Femur (tissue), 1 donor: ENCODE measurements at regions not wholly inside any gene's neighbourhood (a gene's known extent, or its start where the extent isn't known, plus 50 kb on each side); places are given as distances from the start of the nearest gene placed in this dataset.
"Not testable (repeated sequence)": the region's sequence is repeated elsewhere in the genome, so short reads cannot be mapped to it uniquely, and the experiment has no call there.

ENCODE experiments used
- DNase-seq: peaks from one replicate; pipeline ENCODE4 v3.0.0-alpha.2; 2017

- DNase-seq: no peak
These were observed 504.1 kb downstream of the NTRK3 start for GRCh38 chr15:87752250-87752951.

GRCh38 chr15:87748483-87748882 lies 508.1 kb downstream of the NTRK3 start:
- DNase-seq: no peak

GRCh38 chr15:87747087-87747486 lies 509.5 kb downstream of the NTRK3 start:
- DNase-seq: no peak

GRCh38 chr15:87746333-87746732 lies 510.2 kb downstream of the NTRK3 start:
- DNase-seq: no peak

- DNase-seq: no peak
These were observed 511.7 kb downstream of the NTRK3 start for GRCh38 chr15:87744815-87745214.

- DNase-seq: no peak
These were observed 513.0 kb downstream of the NTRK3 start for GRCh38 chr15:87743562-87743961.

- DNase-seq: no peak
These were observed 515.2 kb downstream of the NTRK3 start for GRCh38 chr15:87741350-87741749.

- no peak for DNase-seq
These were observed 515.7 kb downstream of the NTRK3 start for GRCh38 chr15:87740655-87741344.

GRCh38 chr15:87739866-87740265 lies 516.7 kb downstream of the NTRK3 start:
- no peak for DNase-seq

- DNase-seq: no peak
These were observed 517.5 kb downstream of the NTRK3 start for GRCh38 chr15:87739081-87739480.

- not testable (repeated sequence) for DNase-seq
These were observed 519.1 kb downstream of the NTRK3 start for GRCh38 chr15:87737460-87737859.

GRCh38 chr15:87736891-87737389 lies 519.6 kb downstream of the NTRK3 start:
- no peak for DNase-seq

- DNase-seq: no peak
These were observed 520.1 kb downstream of the NTRK3 start for GRCh38 chr15:87736401-87736800.

GRCh38 chr15:87735522-87735921 lies 521.0 kb downstream of the NTRK3 start:
- no peak for DNase-seq

GRCh38 chr15:87734571-87735373 lies 521.8 kb downstream of the NTRK3 start:
- DNase-seq: no peak

- DNase-seq: no peak
These were observed 522.6 kb downstream of the NTRK3 start for GRCh38 chr15:87733977-87734376.

- no peak for DNase-seq
These were observed 523.0 kb downstream of the NTRK3 start for GRCh38 chr15:87733541-87733941.

- DNase-seq: no peak
These were observed 523.6 kb downstream of the NTRK3 start for GRCh38 chr15:87732976-87733375.

- DNase-seq: no peak
These were observed 524.9 kb downstream of the NTRK3 start for GRCh38 chr15:87731630-87732029.

- DNase-seq: no peak
These were observed 525.8 kb downstream of the NTRK3 start for GRCh38 chr15:87730706-87731105.

GRCh38 chr15:87728998-87729397 lies 527.5 kb downstream of the NTRK3 start:
- no peak for DNase-seq

- DNase-seq: no peak
These were observed 529.5 kb downstream of the NTRK3 start for GRCh38 chr15:87727073-87727472.

GRCh38 chr15:87724330-87724729 lies 532.2 kb downstream of the NTRK3 start:
- no peak for DNase-seq
